ENCODE measurements at regions not wholly inside any gene's neighbourhood (a gene's known extent, or its start where the extent isn't known, plus 50 kb on each side); places are given as distances from the start of the nearest gene placed in this dataset.
"Not testable (repeated sequence)": the region's sequence is repeated elsewhere in the genome, so short reads cannot be mapped to it uniquely, and the experiment has no call there.

DNA sequence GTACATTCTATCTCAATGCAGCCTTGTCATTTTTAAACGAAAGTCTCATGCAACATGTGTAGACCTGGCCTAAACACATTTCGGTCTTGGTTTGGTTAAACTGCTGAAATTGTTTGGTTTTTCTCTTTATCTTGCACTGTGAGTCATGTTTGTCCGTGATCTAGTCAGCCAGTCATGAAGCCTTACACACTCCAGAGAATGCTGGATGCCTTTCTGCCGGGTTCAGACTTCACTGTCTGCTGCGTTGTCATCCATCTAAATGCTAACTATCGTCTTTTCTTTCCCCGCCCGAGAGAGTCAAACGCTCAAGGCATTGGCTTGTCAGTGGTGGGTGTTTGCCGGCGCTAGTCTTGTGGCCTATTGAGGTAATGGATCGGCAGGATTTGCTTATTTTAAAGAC lies 1194.6 kb upstream of the WWC1 start:
- TF ChIP-seq CTCF (IDR thresholded peaks at IDR 0.05; ENCODE audit: insufficient read depth, low read depth, low read length, missing control alignments) = no peak
- no peak overlapping the region for H3K4me3 ChIP-seq (ENCODE audit: low read length)
- no peak for DNase-seq (ENCODE audit: low read depth)

DNA sequence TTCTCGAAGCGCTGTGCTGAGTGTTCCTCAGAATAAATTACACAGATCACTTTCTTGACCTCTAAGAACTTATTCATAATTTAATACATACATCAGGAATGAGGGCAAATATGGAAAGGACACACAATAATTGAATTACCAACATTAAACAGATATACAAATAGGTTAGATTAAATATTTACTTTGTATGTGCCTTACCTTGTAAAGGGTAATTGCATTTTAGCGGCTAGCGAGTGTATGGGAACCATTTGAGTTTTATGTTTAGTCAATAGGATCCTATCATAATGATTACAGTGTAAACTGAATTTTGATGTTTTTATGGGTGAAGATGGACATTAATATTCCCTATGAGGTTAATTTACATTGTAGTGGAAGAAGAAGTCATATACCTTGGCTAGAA lies 1187.1 kb upstream of the WWC1 start:
- no peak for TF ChIP-seq CTCF (IDR thresholded peaks at IDR 0.05; ENCODE audit: insufficient read depth, low read depth, low read length, missing control alignments)
- no peak overlapping the region for H3K4me3 ChIP-seq (ENCODE audit: low read length)
- no peak for DNase-seq (ENCODE audit: low read depth)

DNA sequence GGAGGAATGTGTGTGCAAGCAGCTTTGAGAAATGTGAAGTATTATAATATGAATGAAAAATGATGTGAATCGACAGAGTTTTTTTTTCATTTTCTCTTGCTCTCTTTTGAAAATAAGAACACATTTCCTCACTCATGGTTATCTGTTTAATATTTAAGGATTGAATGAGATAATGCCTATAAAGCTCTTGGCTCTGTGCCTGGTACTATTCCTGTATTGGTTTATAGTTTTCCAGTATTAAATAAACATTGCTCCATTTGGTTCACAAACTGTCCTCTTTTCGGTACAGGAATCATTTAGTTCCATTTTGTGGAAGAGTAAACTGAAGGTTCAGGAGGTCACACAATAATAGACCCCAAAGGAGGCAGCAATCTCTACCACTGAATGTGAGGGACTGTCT lies 1185.5 kb upstream of the WWC1 start:
- no peak for TF ChIP-seq CTCF (IDR thresholded peaks at IDR 0.05; ENCODE audit: insufficient read depth, low read depth, low read length, missing control alignments)
- no peak overlapping the region for H3K4me3 ChIP-seq (ENCODE audit: low read length)
- DNase-seq (ENCODE audit: low read depth) = no peak

GRCh38 chr5:167107684-167108083 lies 1183.8 kb upstream of the WWC1 start:
- no peak overlapping the region for H3K4me3 ChIP-seq (ENCODE audit: low read length)
- no peak for TF ChIP-seq CTCF (IDR thresholded peaks at IDR 0.05; ENCODE audit: insufficient read depth, low read depth, low read length, missing control alignments)
- no peak for DNase-seq (ENCODE audit: low read depth)

- H3K4me3 ChIP-seq (ENCODE audit: low read length); DNase-seq (ENCODE audit: low read depth): not testable (repeated sequence)
These were observed 1183.2 kb upstream of the WWC1 start for GRCh38 chr5:167108266-167108665.

DNA sequence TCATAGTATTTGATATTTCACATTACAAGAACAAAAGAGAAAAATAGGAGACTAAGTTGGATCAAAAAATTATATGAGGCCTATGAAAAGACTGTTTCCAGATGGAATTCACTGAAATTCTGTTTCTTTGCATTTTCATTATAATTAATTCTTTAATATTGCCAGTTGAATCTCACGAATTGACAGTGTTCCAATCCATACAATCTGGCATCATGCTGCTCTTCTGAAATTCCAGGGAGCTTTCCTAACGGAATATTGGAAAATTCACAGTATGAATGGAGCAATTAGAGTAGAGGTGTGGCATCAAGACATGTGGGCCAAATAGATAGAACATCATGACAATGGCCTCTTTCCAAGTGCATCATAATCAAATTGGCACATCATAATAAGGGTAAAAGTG lies 1178.9 kb upstream of the WWC1 start:
- DNase-seq (ENCODE audit: low read depth) = no peak
- H3K4me3 ChIP-seq (ENCODE audit: low read length) = no peak overlapping the region
- no peak for TF ChIP-seq CTCF (IDR thresholded peaks at IDR 0.05; ENCODE audit: insufficient read depth, low read depth, low read length, missing control alignments)

DNA sequence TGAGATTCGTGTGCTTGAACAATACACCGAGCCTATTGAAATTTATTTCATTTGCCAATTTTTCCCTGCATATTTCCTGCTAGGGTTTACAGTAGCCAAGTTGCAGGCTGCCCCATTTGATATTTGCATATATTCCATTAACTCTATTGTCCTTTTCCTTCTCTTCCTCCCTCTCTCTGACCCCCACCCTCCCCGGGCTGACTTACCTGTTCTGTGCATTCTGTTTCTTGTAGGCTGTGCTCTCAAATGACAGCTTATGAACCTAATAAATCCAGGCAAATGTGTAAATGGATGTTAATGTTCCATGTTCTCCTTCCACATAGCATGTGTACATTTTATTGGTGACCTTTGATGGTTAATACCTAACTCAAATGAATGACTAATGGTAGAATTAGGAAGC lies 1169.2 kb upstream of the WWC1 start:
- DNase-seq (ENCODE audit: low read depth) = no peak
- TF ChIP-seq CTCF (IDR thresholded peaks at IDR 0.05; ENCODE audit: insufficient read depth, low read depth, low read length, missing control alignments) = no peak
- H3K4me3 ChIP-seq (ENCODE audit: low read length) = no peak overlapping the region

GRCh38 chr5:167123126-167123525 lies 1168.3 kb upstream of the WWC1 start:
- no peak overlapping the region for H3K4me3 ChIP-seq (ENCODE audit: low read length)
- no peak for TF ChIP-seq CTCF (IDR thresholded peaks at IDR 0.05; ENCODE audit: insufficient read depth, low read depth, low read length, missing control alignments)
- no peak for DNase-seq (ENCODE audit: low read depth)
